Endothelial cell of umbilical vein (primary cell): ENCODE measurements at regions not wholly inside any gene's neighbourhood (a gene's known extent, or its start where the extent isn't known, plus 50 kb on each side); places are given as distances from the start of the nearest gene placed in this dataset.

Experiments used
- BruUV-seq: library from RNA; stranded (reverse); fragments of 400-500 nt; replicated peaks from 2 replicates; lab custom pipeline; 2021; lab: Mats Ljungman, UMichigan
- CTCF ChIA-PET: fragments of 300-600, 350-600 bp; sonication (Branson Sonifier 250); formaldehyde crosslinking; loops from one replicate; lab custom pipeline; 2021; ENCODE audit warnings: antibody characterized with exemption, inconsistent platforms; lab: Charles Lee
- POLR2A ChIA-PET: fragments of 300-600, 350-600 bp; sonication (Branson Sonifier 250); formaldehyde crosslinking; loops from one replicate; lab custom pipeline; 2021; ENCODE audit warnings: antibody characterized with exemption, inconsistent platforms; lab: Charles Lee
- DNase-seq: peaks from one replicate; pipeline ENCODE4 v3.0.0-alpha.2; 2011; ENCODE audit warnings: low read depth, low spot score
- FAIRE-seq: peaks from 2 replicates; lab custom pipeline; 2011; peaks lifted over from hg19 to GRCh38; lab: Jason Lieb, UNC
- H2AFZ ChIP-seq: 2 replicates; pipeline ENCODE4 v1.6.0; 2012; ENCODE audit warnings: low read depth, low read length, control low read depth, inconsistent platforms
- H3K27ac ChIP-seq: 2 replicates; pipeline ENCODE4 v1.5.1; 2011; ENCODE audit warnings: low read depth, mild to moderate bottlenecking, control low read depth, low read length, moderate library complexity; ENCODE audit not compliant: insufficient read depth
- H3K27me3 ChIP-seq, 2 experiments: 2 replicates each; pipeline versions ENCODE4 v1.6.0 to v1.6.1; 2011; ENCODE audit warnings: low read length in 2 of 2, mixed read lengths in 1 of 2; ENCODE audit not compliant: control insufficient read depth in 2 of 2, insufficient read depth in 2 of 2
- H3K36me3 ChIP-seq, 2 experiments: 2 replicates in 1 of 2; 3 replicates in 1 of 2; pipeline ENCODE4 v1.5.1; 2011; ENCODE audit warnings: low read length in 2 of 2, mild to moderate bottlenecking in 1 of 2, moderate library complexity in 1 of 2; ENCODE audit not compliant: control insufficient read depth in 2 of 2, insufficient read depth in 2 of 2; ENCODE audit errors: extremely low read depth in 1 of 2
- H3K4me1 ChIP-seq: 3 replicates; pipeline ENCODE4 v1.5.1; 2011; ENCODE audit warnings: mild to moderate bottlenecking, low read length; ENCODE audit not compliant: control insufficient read depth, insufficient read depth; ENCODE audit errors: extremely low read depth
- H3K4me2 ChIP-seq: 2 replicates; pipeline ENCODE4 v1.6.1; 2011; ENCODE audit warnings: low read length, control low read depth, mixed read lengths; ENCODE audit not compliant: insufficient read depth
- H3K4me3 ChIP-seq, 3 experiments: fragments of 200-600 bp in 1 of 3; sonication (generic), shearing (Covaris generic) in 1 of 3; replicated peaks in 1 of 3; 2 replicates each; pipeline ENCODE4 v1.5.1; 2011 to 2016; ENCODE audit warnings: control low read depth in 3 of 3, low read length in 3 of 3, mild to moderate bottlenecking in 2 of 3, inconsistent platforms in 1 of 3, low read depth in 1 of 3, moderate library complexity in 1 of 3; ENCODE audit not compliant: insufficient read depth in 1 of 3
- H3K79me2 ChIP-seq: 2 replicates; pipeline ENCODE4 v1.6.0; 2012; ENCODE audit warnings: low read length, inconsistent platforms; ENCODE audit not compliant: control insufficient read depth, insufficient read depth
- H3K9ac ChIP-seq: replicated peaks from 2 replicates; pipeline ENCODE3; 2011; ENCODE audit warnings: low read length, control low read depth; ENCODE audit not compliant: insufficient read depth; ENCODE audit errors: extremely low read depth
- H3K9me1 ChIP-seq: replicated peaks from 3 replicates; pipeline ENCODE4 v1.6.0; 2011; ENCODE audit warnings: mild to moderate bottlenecking, low read length; ENCODE audit not compliant: control insufficient read depth, insufficient read depth; ENCODE audit errors: extremely low read depth
- H3K9me3 ChIP-seq: replicated peaks from 2 replicates; pipeline ENCODE4 v1.5.1; 2012; ENCODE audit warnings: low read length, inconsistent platforms; ENCODE audit not compliant: control insufficient read depth, insufficient read depth
- H4K20me1 ChIP-seq: replicated peaks from 2 replicates; pipeline ENCODE3; 2011; ENCODE audit warnings: mild to moderate bottlenecking, low read length; ENCODE audit not compliant: control insufficient read depth, insufficient read depth; ENCODE audit errors: extremely low read depth
- CTCF ChIP-seq, 2 donors: IDR thresholded peaks; 1 replicate in 1 of 2; 2 replicates in 1 of 2; pipeline ENCODE4 v1.5.1; 2011; ENCODE audit warnings: low read length in 2 of 2, mild to moderate bottlenecking in 2 of 2, moderate library complexity in 2 of 2, control low read depth in 1 of 2, inconsistent platforms in 1 of 2, low read depth in 1 of 2; ENCODE audit not compliant: insufficient read depth in 1 of 2; ENCODE audit errors: extremely low read depth in 1 of 2
- EZH2 ChIP-seq: IDR thresholded peaks from 2 replicates; pipeline ENCODE4 v1.6.1; 2012; ENCODE audit warnings: borderline replicate concordance, low read depth, mild to moderate bottlenecking, moderate library complexity, low read length, inconsistent platforms; ENCODE audit not compliant: severe bottlenecking
- FOS ChIP-seq: IDR thresholded peaks from 2 replicates; pipeline ENCODE4 v1.6.1; 2011; ENCODE audit warnings: mild to moderate bottlenecking, low read length, moderate library complexity, borderline replicate concordance; ENCODE audit not compliant: insufficient read depth
- GATA2 ChIP-seq: IDR thresholded peaks from 2 replicates; pipeline ENCODE4 v1.7.0; 2011; ENCODE audit warnings: low read depth, mild to moderate bottlenecking, moderate library complexity, mixed read lengths, low read length; ENCODE audit not compliant: insufficient read length, insufficient read depth
- JUN ChIP-seq: IDR thresholded peaks from 2 replicates; pipeline ENCODE4 v1.6.1; 2011; ENCODE audit warnings: borderline replicate concordance, low read depth; ENCODE audit not compliant: insufficient read length, insufficient read depth
- MAX ChIP-seq: IDR thresholded peaks from 2 replicates; pipeline ENCODE4 v1.6.1; 2011; ENCODE audit not compliant: insufficient read depth, insufficient read length
- MYC ChIP-seq: IDR thresholded peaks from one replicate; pipeline ENCODE4 v1.6.1; 2011; ENCODE audit warnings: mild to moderate bottlenecking, low read depth, low read length
- POLR2A ChIP-seq: IDR thresholded peaks from 2 replicates; pipeline ENCODE4 v1.6.1; 2012; ENCODE audit warnings: low read depth, mild to moderate bottlenecking, control low read depth, low read length
- POLR2AphosphoS5 ChIP-seq: IDR thresholded peaks from 2 replicates; pipeline ENCODE4 v1.6.1; 2012; ENCODE audit warnings: low read depth, mild to moderate bottlenecking, control low read depth, low read length, moderate library complexity; ENCODE audit not compliant: insufficient read depth
- dilution Hi-C: fragments of 300-500 bp; cut with MboI; formaldehyde crosslinking; loops from one replicate; pipeline ENCODE4 v1.15.0; 2019; ENCODE audit warnings: low sequenced_read_pairs; ENCODE audit not compliant: extremely low pct_ligation_motif_present
- intact Hi-C: fragments of 100-400 bp; cut with micrococcal nuclease; formaldehyde crosslinking; loops from one replicate; pipeline ENCODE4 v1.10.0; 2022

- Histone ChIP-seq H3K27me3 (no peaks in the 10 kb centered on the region), H3K27ac (no peak overlapping the region), H2AFZ (no peak overlapping the region), H3K9me3 (peaks cover 4% of the 10 kb centered on the region), H3K4me1 (no peaks in the 10 kb centered on the region), H3K4me2 (no peak overlapping the region), H3K9me1 (no peaks in the 10 kb centered on the region), H3K4me3 (no peak overlapping the region), H3K79me2 (no peaks in the 10 kb centered on the region), H4K20me1 (no peaks in the 10 kb centered on the region), H3K36me3 (no peaks in the 10 kb centered on the region), H3K9ac (no peak overlapping the region)
- intact Hi-C loops (no loop called here), dilution Hi-C loops (no loop called here)
- POLR2A ChIA-PET, result no interaction called here
- no TSS peak for BruUV-seq
- no peak for FAIRE-seq
- no peak for DNase-seq
- TF ChIP-seq FOS (no peak), MYC (no peak), MAX (no peak), POLR2AphosphoS5 (no peak), JUN (no peak), CTCF (IDR thresholded peaks at IDR 0.05; ENCODE audit: extremely low read depth in 1 of 2, insufficient read depth in 1 of 2, low read depth in 1 of 2, low read length in 2 of 2) (no peak), POLR2A (no peak), EZH2 (no peak), GATA2 (no peak)
- CTCF ChIA-PET, result no interaction called here
Observed at GRCh38 chr7:69435711-69436110, 162.6 kb upstream of the AUTS2 start.
